ENCODE measurements at regions not wholly inside any gene's neighbourhood (a gene's known extent, or its start where the extent isn't known, plus 50 kb on each side); places are given as distances from the start of the nearest gene placed in this dataset.
A peak's percentile ranks its signal among the peaks of the same experiment; 100 is the strongest.

DNA sequence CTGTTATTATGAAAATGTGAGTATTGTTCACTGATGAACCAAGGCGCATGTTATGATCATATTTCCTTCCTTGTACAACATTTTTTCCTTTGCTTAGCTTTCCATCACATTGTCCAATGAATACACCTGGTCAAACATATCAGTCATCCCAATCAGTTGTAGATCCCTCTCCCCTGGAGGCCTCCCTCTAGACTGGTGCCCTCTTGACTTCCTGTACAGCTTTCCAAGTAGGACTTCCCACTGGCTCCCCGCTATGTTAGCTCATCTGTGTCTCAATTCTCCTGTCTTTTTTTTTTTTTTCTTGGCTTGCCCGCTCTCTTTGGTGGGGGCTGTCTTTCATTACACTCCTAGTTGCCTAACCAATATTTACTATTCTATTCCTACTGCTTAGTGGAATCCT, 214.2 kb upstream of the NPY start:
- Histone ChIP-seq H3K4me1 (no peaks in the 10 kb centered on the region), H3K36me3 (no peaks in the 10 kb centered on the region), H3K27ac (no peak overlapping the region), H3K27me3 (no peaks in the 10 kb centered on the region), H3K4me3 (no peak overlapping the region), H3K9me3 (no peaks in the 10 kb centered on the region)
- DNase-seq = no peak
- TF ChIP-seq, protein P1, sequence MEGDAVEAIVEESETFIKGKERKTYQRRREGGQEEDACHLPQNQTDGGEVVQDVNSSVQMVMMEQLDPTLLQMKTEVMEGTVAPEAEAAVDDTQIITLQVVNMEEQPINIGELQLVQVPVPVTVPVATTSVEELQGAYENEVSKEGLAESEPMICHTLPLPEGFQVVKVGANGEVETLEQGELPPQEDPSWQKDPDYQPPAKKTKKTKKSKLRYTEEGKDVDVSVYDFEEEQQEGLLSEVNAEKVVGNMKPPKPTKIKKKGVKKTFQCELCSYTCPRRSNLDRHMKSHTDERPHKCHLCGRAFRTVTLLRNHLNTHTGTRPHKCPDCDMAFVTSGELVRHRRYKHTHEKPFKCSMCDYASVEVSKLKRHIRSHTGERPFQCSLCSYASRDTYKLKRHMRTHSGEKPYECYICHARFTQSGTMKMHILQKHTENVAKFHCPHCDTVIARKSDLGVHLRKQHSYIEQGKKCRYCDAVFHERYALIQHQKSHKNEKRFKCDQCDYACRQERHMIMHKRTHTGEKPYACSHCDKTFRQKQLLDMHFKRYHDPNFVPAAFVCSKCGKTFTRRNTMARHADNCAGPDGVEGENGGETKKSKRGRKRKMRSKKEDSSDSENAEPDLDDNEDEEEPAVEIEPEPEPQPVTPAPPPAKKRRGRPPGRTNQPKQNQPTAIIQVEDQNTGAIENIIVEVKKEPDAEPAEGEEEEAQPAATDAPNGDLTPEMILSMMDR (IDR thresholded peaks at IDR 0.05) = no peak
- no peak for TF ChIP-seq POLR2A (IDR thresholded peaks at IDR 0.05)
- no peak for ATAC-seq
- intact Hi-C loops (cut with DNase I) = no loop called here
- WGBS (ENCODE audit: insufficient coverage, low coverage, low lambda C conversion rate, missing lambda C conversion rate) = 86% methylated on average over 3 of the region's 3 CpGs

DNA sequence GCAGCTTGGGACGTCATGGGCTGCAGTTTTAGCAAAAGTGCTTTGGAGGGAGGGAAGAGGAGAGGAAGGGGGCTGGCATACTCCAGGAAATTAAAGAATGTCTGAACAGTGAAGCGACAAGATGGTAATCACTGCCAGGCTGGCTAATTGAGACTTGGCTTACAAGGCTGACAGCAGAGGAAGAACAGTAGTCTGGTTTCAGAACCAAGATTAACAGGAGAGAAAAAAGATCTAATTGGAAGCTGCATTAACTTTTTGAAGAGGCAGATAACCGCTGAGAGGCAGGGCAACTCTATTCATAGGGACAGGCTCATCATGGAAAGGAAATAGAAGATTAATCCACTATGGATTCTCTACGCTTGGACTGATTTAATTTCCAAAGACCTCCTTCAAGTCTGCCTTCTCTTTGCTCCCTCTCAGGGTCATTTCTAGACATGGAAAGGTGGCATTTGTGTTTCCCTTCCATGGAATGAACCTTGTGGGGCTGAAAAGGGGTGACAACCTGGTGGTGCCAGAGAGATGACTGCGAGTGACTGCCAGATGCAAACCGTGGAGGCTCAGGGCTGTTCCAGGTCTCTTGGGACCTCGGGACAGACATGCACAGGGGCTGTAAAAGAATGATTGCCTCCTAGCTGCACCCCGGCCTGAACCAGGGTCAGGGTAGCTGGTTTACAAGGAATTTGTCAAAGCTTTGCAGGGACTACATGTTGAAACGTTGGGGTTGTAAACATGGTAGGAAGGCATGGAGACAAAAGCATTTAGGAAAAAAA, 210.2 kb upstream of the NPY start:
- Histone ChIP-seq H3K27ac (peak overlapping the region in 1 of 3 donors; percentile 13), H3K27me3 (no peaks in the 10 kb centered on the region), H3K4me1 (no peaks in the 10 kb centered on the region), H3K4me3 (no peak overlapping the region), H3K36me3 (no peaks in the 10 kb centered on the region), H3K9me3 (no peaks in the 10 kb centered on the region)
- DNase-seq (no peak), ATAC-seq (no peak)
- 48% methylated on average over 7 of the region's 9 CpGs for WGBS (ENCODE audit: insufficient coverage, low coverage, low lambda C conversion rate, missing lambda C conversion rate)
- intact Hi-C loops (cut with DNase I) = no loop called here
- TF ChIP-seq, protein P1 (IDR thresholded peaks at IDR 0.05) = no peak
- no peak for TF ChIP-seq POLR2A (IDR thresholded peaks at IDR 0.05)

GRCh38 chr7:24075426-24075810, 208.6 kb upstream of the NPY start:
- TF ChIP-seq, protein P1 (IDR thresholded peaks at IDR 0.05) = no peak
- TF ChIP-seq POLR2A (IDR thresholded peaks at IDR 0.05) = no peak
- ATAC-seq (peak; percentile 18 to 34 (median 23)), DNase-seq (no peak)
- H3K4me1 ChIP-seq = no peaks in the 10 kb centered on the region
- 32% methylated on average over 1 of the region's 1 CpG for WGBS (ENCODE audit: insufficient coverage, low coverage, low lambda C conversion rate, missing lambda C conversion rate)
- H3K9me3 ChIP-seq = no peaks in the 10 kb centered on the region
- H3K4me3 ChIP-seq = peak overlapping the region in 2 of 3 donors; percentile 44 to 47
- intact Hi-C loops (cut with DNase I) = no loop called here
- H3K27me3 ChIP-seq = no peaks in the 10 kb centered on the region
- H3K27ac ChIP-seq = peak overlapping the region in 2 of 3 donors; percentile 61 to 91
- no peaks in the 10 kb centered on the region for H3K36me3 ChIP-seq

DNA sequence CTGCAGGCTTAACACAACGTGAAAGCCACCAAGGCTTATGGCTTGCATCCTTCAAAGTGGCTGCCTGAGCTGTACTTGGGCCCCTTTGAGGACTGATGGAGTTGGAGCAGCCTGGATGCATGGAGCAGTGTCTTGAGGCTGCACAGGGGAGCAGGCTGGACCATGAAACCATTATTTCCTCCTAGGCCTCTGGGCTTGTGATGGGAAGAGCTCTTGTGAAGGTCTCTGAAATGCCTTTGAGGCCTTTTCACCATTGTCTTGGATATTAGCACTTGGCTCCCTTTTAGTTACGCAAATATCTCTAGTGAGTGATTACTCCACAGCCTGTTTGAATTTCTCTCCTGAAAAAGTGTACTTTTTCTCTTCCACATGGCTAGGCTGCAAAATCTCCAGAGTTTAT, 201.2 kb upstream of the NPY start:
- intact Hi-C loops (cut with DNase I) = no loop called here
- no peak for DNase-seq
- Histone ChIP-seq H3K9me3 (no peaks in the 10 kb centered on the region), H3K27me3 (no peaks in the 10 kb centered on the region), H3K4me3 (no peak overlapping the region), H3K36me3 (no peaks in the 10 kb centered on the region), H3K4me1 (no peaks in the 10 kb centered on the region), H3K27ac (no peak overlapping the region)
- ATAC-seq = no peak
- WGBS (ENCODE audit: insufficient coverage, low coverage, low lambda C conversion rate, missing lambda C conversion rate) = 78% methylated on average over 1 of the region's 2 CpGs
- TF ChIP-seq POLR2A (IDR thresholded peaks at IDR 0.05) = no peak
- TF ChIP-seq, protein P1 (IDR thresholded peaks at IDR 0.05) = no peak
